Tibial artery (tissue), 4 donors: ENCODE measurements at regions not wholly inside any gene's neighbourhood (a gene's known extent, or its start where the extent isn't known, plus 50 kb on each side); places are given as distances from the start of the nearest gene placed in this dataset.

Source experiments
- DNase-seq, 2 donors: peaks; one replicate each; pipeline ENCODE4 v3.0.0-alpha.2; 2019
- H3K27ac ChIP-seq, 2 donors: fragments of 200-600 bp; sonication (generic) in 1 of 2; 1 replicate in 1 of 2; 2 replicates in 1 of 2; pipeline ENCODE4 v1.5.1; 2018 to 2019; ENCODE audit warnings: mild to moderate bottlenecking in 1 of 2
- H3K27me3 ChIP-seq, 2 donors: fragments of 200-600 bp; sonication (generic) in 1 of 2; one replicate each; pipeline versions ENCODE4 v1.5.1 to v1.6.0; 2016 to 2019
- H3K36me3 ChIP-seq, 3 donors: fragments of 200-600 bp; sonication (generic) in 2 of 3; one replicate each; pipeline ENCODE4 v1.5.1; 2016 to 2019; ENCODE audit warnings: mild to moderate bottlenecking in 2 of 3
- H3K4me1 ChIP-seq, 4 donors: fragments of 200-600 bp; sonication (generic) in 2 of 4; 1 replicate in 3 of 4; 2 replicates in 1 of 4; pipeline ENCODE4 v1.5.1; 2016 to 2019
- H3K4me3 ChIP-seq, 2 donors: fragments of 200-600 bp; sonication (generic) in 1 of 2; 1 replicate in 1 of 2; 2 replicates in 1 of 2; pipeline ENCODE4 v1.5.1; 2018 to 2019; ENCODE audit warnings: mild to moderate bottlenecking in 2 of 2
- H3K9me3 ChIP-seq, 3 donors: fragments of 200-600 bp; sonication (generic) in 1 of 3; one replicate each; pipeline ENCODE4 v1.5.1; 2016 to 2019
- intact Hi-C: fragments of 100-400 bp; cut with DNase I; formaldehyde crosslinking; loops from one replicate; pipeline ENCODE4 v1.15.0; 2023; ENCODE audit warnings: low total_unique reads
- TF ChIP-seq, protein P1 (sequence below), 2 experiments: fragments of 200-600 bp in 1 of 2; fragments of 450-650 bp in 1 of 2; IDR thresholded peaks; one replicate each; pipeline ENCODE4 v1.5.1; 2017 to 2019; ENCODE audit warnings: antibody characterized with exemption in 2 of 2, mild to moderate bottlenecking in 1 of 2, moderate library complexity in 1 of 2

DNA sequence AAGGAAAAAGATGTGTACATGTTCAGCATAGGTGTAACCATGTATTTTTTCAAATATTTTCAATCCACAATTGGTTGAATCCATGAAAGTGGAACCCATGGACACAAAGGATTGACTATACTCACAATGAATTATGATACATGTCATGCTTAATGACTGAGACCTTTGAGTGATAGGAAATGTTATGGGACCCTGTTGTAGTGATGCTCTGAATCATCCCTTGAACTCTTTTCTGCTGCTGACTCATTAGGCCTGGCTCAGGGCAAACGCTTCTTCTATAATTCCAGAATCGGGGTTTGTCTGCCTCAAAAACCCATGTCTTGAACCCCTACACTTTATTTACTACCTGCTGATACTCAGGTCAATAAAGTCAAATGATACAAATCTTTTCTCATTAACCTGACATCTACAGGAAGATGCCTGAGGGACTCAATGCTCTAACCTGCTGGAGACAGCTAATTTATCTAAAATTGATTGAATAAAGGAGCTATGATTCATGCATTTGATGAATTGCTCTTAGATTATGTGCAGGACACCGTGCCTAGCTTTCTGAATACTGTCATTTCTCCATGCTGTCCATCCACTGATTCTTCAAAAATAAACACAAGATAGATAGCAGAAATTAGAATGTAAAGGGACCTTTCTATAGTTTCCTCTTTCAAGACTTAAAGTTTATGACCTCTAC is 260.1 kb downstream of the PRELID2 start:
- no peaks in the 10 kb centered on the region for H3K27me3 ChIP-seq
- no peak for DNase-seq
- no peaks in the 10 kb centered on the region for H3K36me3 ChIP-seq
- no peaks in the 10 kb centered on the region for H3K4me1 ChIP-seq
- TF ChIP-seq, protein P1, sequence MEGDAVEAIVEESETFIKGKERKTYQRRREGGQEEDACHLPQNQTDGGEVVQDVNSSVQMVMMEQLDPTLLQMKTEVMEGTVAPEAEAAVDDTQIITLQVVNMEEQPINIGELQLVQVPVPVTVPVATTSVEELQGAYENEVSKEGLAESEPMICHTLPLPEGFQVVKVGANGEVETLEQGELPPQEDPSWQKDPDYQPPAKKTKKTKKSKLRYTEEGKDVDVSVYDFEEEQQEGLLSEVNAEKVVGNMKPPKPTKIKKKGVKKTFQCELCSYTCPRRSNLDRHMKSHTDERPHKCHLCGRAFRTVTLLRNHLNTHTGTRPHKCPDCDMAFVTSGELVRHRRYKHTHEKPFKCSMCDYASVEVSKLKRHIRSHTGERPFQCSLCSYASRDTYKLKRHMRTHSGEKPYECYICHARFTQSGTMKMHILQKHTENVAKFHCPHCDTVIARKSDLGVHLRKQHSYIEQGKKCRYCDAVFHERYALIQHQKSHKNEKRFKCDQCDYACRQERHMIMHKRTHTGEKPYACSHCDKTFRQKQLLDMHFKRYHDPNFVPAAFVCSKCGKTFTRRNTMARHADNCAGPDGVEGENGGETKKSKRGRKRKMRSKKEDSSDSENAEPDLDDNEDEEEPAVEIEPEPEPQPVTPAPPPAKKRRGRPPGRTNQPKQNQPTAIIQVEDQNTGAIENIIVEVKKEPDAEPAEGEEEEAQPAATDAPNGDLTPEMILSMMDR (IDR thresholded peaks at IDR 0.05): no peak
- no peak overlapping the region for H3K27ac ChIP-seq
- H3K4me3 ChIP-seq: no peak overlapping the region
- H3K9me3 ChIP-seq: peaks cover 0 to 14% (median 0%) of the 10 kb centered on the region in 3 donors
- intact Hi-C loops: no loop called here

DNA sequence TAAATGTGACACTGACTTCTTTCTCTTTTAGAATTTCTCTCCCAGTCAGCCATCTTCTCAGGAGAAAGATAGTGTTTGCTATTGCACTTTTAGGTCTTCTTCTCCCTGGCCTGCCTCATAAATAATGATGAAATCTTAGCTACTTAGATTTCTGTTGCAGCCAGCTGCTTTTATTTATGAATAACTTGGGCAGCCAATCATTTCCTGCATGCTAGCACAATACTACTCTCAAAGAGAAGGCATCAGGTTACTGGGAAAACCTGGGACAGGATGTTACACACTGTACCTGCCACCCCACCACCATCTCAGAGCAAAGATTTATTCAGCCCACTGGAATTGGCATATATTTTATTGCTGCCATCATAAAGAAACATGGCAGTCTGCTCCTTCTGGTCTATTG is 266.6 kb downstream of the PRELID2 start:
- Histone ChIP-seq H3K27ac (no peak overlapping the region), H3K9me3 (no peaks in the 10 kb centered on the region), H3K27me3 (no peaks in the 10 kb centered on the region), H3K4me1 (no peaks in the 10 kb centered on the region), H3K4me3 (no peak overlapping the region), H3K36me3 (no peaks in the 10 kb centered on the region)
- intact Hi-C loops: no loop called here
- TF ChIP-seq, protein P1 (IDR thresholded peaks at IDR 0.05): no peak
- DNase-seq: no peak

DNA sequence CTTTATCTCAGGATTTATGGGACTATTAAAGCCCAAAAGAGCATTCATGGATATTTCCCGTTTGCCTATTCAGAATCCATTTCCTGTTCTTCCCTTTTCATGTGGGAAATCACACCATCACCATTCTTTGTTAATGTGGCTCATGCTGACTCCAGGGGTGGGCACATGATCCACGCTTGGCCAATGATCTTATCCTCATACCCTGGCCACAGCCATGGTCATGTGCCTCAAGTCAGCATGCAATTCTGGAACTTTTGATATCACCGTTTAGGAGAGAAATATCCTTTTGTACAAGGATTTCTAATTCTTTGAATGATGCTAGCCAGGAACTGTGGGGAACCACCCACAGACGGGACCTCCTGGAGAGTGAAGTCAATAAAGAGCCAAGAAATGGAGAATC is 272.2 kb downstream of the PRELID2 start:
- TF ChIP-seq, protein P1 (IDR thresholded peaks at IDR 0.05): no peak
- no peak overlapping the region for H3K4me3 ChIP-seq
- intact Hi-C loops: no loop called here

DNA sequence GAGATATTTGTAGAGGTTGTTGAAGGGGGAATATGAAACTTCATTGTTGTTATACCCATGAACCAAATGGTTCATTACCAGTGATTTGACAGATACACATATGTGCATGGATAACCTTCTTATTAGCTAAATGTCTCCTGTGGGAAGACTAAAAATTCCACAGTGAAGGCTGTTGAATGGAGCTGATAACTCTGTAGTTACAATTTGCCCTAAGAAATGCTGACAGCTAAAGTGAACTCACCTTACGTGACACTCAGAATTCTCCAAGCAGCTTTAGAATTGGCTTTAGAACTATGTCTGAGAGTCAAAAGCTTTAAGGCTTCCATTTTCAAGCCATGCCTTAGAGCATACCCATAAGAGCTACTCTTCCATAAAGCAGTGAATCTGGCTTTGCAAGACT is 276.9 kb downstream of the PRELID2 start:
- no peak overlapping the region for H3K27ac ChIP-seq
- H3K36me3 ChIP-seq: no peaks in the 10 kb centered on the region
- H3K4me1 ChIP-seq: no peaks in the 10 kb centered on the region
- intact Hi-C loops: no loop called here
- TF ChIP-seq, protein P1 (IDR thresholded peaks at IDR 0.05): no peak
- DNase-seq: no peak
- H3K9me3 ChIP-seq: no peaks in the 10 kb centered on the region
- H3K4me3 ChIP-seq: no peak overlapping the region
- H3K27me3 ChIP-seq: no peaks in the 10 kb centered on the region

More for the DNA sequence above, 272.2 kb downstream of the PRELID2 start:
- no peak overlapping the region for H3K27ac ChIP-seq
- H3K27me3 ChIP-seq: no peaks in the 10 kb centered on the region
- no peaks in the 10 kb centered on the region for H3K9me3 ChIP-seq
- no peaks in the 10 kb centered on the region for H3K4me1 ChIP-seq
- H3K36me3 ChIP-seq: no peaks in the 10 kb centered on the region
- no peak for DNase-seq

DNA sequence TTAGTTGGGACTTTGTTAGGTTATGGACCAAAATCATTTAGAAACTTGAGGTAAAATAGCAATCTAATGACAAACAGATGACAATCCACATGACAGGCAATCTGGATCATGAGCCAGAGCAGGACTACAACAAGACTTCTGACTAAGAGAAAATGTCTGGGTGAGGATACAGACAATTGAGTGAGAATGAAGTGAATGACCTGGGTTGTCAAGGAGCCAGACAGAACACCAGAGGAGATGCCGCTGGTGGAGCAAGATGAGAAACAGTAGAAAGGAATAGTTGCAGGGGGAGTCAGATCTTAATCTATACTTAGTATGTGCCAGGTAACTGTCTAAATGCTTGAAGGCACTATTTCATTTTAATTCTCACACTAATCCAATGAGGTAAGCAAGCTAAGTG is 277.8 kb downstream of the PRELID2 start:
- H3K9me3 ChIP-seq: no peaks in the 10 kb centered on the region
- H3K4me3 ChIP-seq: no peak overlapping the region
- H3K27ac ChIP-seq: no peak overlapping the region
- TF ChIP-seq, protein P1 (IDR thresholded peaks at IDR 0.05): no peak
- H3K36me3 ChIP-seq: no peaks in the 10 kb centered on the region
- DNase-seq: no peak
- intact Hi-C loops: no loop called here
- H3K27me3 ChIP-seq: no peaks in the 10 kb centered on the region
- H3K4me1 ChIP-seq: no peaks in the 10 kb centered on the region

DNA sequence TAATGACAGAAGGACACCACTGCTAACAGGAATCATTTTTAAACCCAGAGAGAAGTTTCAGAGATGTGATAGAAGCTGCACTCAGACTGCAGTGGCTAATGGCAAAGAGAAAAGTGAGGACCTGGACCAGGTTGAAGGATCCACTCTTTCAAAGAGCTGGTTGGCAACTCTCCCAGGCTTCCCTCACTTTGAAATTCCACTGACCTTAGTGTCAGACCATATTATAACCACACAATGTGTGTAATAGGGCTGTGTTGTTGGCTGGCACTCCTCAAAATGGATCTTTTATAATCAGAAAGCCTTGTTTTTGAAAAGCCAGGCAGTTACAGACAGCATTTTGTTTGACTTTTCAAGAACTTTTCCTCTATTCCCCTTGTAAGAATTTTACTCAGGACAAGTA is 280.7 kb downstream of the PRELID2 start:
- Histone ChIP-seq H3K9me3 (no peaks in the 10 kb centered on the region), H3K4me1 (no peaks in the 10 kb centered on the region), H3K27me3 (no peaks in the 10 kb centered on the region), H3K4me3 (no peak overlapping the region), H3K27ac (no peak overlapping the region), H3K36me3 (no peaks in the 10 kb centered on the region)
- TF ChIP-seq, protein P1 (IDR thresholded peaks at IDR 0.05): no peak
- intact Hi-C loops: no loop called here
- no peak for DNase-seq
